A549 (cell line): ENCODE measurements at regions not wholly inside any gene's neighbourhood (a gene's known extent, or its start where the extent isn't known, plus 50 kb on each side); places are given as distances from the start of the nearest gene placed in this dataset.

Experiments
- ATAC-seq, 2 experiments: fragments of 200-7000 bp in 1 of 2; fragments of >200 bp in 1 of 2; cut with Nextera tagmentation in 1 of 2; cut with Tn5 transposase in 1 of 2; 3 replicates each; pipeline versions ENCODE4 v1.8.0 to v1.9.1; 2018 to 2020; ENCODE audit warnings: mild to moderate bottlenecking in 1 of 2, moderate library complexity in 1 of 2
- CTCF ChIA-PET: fragments of 300-600 bp; sonication (Branson Sonifier 250); formaldehyde crosslinking; extraction: SDS; loops from one replicate; lab custom pipeline; 2021; ENCODE audit warnings: antibody characterized with exemption, inconsistent platforms; lab: Yijun Ruan, JAX
- POLR2A ChIA-PET: fragments of 350-600 bp; formaldehyde crosslinking; extraction: SDS; loops from one replicate; lab custom pipeline; 2021; ENCODE audit warnings: antibody characterized with exemption, inconsistent platforms; lab: Yijun Ruan, JAX
- DNase-seq, 2 experiments: peaks; one replicate each; pipeline versions ENCODE4 v3.0.0 to v3.0.0-alpha.2; 2011 to 2016; ENCODE audit warnings: low read depth in 1 of 2, low spot score in 1 of 2
- FAIRE-seq: peaks from 2 replicates; lab custom pipeline; 2011; peaks lifted over from hg19 to GRCh38; lab: Jason Lieb, UNC
- H3K27ac ChIP-seq, 2 experiments: fragments of >200 bp; sonication (Bioruptor Twin); formaldehyde crosslinking; 3 replicates each; pipeline ENCODE4 v1.5.1; 2016 to 2017
- H3K4me1 ChIP-seq: fragments of >200 bp; sonication (Bioruptor Twin); formaldehyde crosslinking; 3 replicates; pipeline ENCODE4 v1.6.1; 2016
- H3K4me2 ChIP-seq: fragments of >200 bp; sonication (Bioruptor Twin); formaldehyde crosslinking; 3 replicates; pipeline ENCODE4 v1.6.1; 2016
- H3K4me3 ChIP-seq: fragments of >200 bp; sonication (Bioruptor Twin); formaldehyde crosslinking; 3 replicates; pipeline ENCODE4 v1.5.1; 2016
- H3K9me3 ChIP-seq: fragments of >200 bp; sonication (Bioruptor Twin); formaldehyde crosslinking; 3 replicates; pipeline ENCODE4 v1.6.1; 2016
- CBX2 ChIP-seq: fragments of 200-600 bp; sonication (generic); IDR thresholded peaks from 2 replicates; pipeline ENCODE4 v1.6.1; 2016; ENCODE audit warnings: low read depth, mild to moderate bottlenecking, borderline replicate concordance
- CBX8 ChIP-seq: fragments of 200-600 bp; sonication (generic); IDR thresholded peaks from 2 replicates; pipeline ENCODE4 v1.6.1; 2016
- CHD4 ChIP-seq: fragments of 200-600 bp; sonication (generic); IDR thresholded peaks from 2 replicates; pipeline ENCODE4 v1.6.1; 2016; ENCODE audit warnings: antibody characterized with exemption, mild to moderate bottlenecking, borderline replicate concordance
- EHMT2 ChIP-seq: fragments of 200-600 bp; sonication (generic); IDR thresholded peaks from 2 replicates; pipeline ENCODE4 v1.6.1; 2016; ENCODE audit warnings: antibody characterized with exemption, low read depth, mild to moderate bottlenecking, moderate library complexity
- EP300 ChIP-seq, 2 experiments: fragments of >200 bp; sonication (Bioruptor Twin); formaldehyde crosslinking; IDR thresholded peaks; 2 replicates in 1 of 2; 3 replicates in 1 of 2; pipeline ENCODE4 v1.6.1; 2016 to 2017
- FOSL2 ChIP-seq, 2 experiments: fragments of 450-650 bp in 1 of 2; fragments of >200 bp in 1 of 2; sonication (Bioruptor Twin) in 1 of 2; formaldehyde crosslinking; IDR thresholded peaks; 2 replicates each; pipeline versions ENCODE4 v1.5.0 to v1.6.1; 2016 to 2020; ENCODE audit warnings: mild to moderate bottlenecking in 1 of 2, moderate library complexity in 1 of 2
- HDAC2 ChIP-seq: fragments of 200-600 bp; sonication (generic); IDR thresholded peaks from 2 replicates; pipeline ENCODE4 v1.6.1; 2016
- HOXA7 ChIP-seq: fragments of 250-450 bp; sonication (Bioruptor Pico); IDR thresholded peaks from 2 replicates; pipeline ENCODE4 v1.5.0; 2020; ENCODE audit warnings: mild to moderate bottlenecking, moderate library complexity
- HOXB13 ChIP-seq: fragments of 250-450 bp; sonication (Bioruptor Pico); IDR thresholded peaks from 2 replicates; pipeline ENCODE4 v1.5.0; 2020; ENCODE audit warnings: low read depth, mild to moderate bottlenecking, moderate library complexity
- HOXB5 ChIP-seq: fragments of 250-450 bp; sonication (Bioruptor Pico); IDR thresholded peaks from 2 replicates; pipeline ENCODE4 v1.5.0; 2020; ENCODE audit warnings: mild to moderate bottlenecking, moderate library complexity
- JUNB ChIP-seq: fragments of >200 bp; sonication (Bioruptor Twin); formaldehyde crosslinking; IDR thresholded peaks from 2 replicates; pipeline ENCODE4 v1.6.1; 2016
- KDM5A ChIP-seq: fragments of 200-600 bp; sonication (generic); IDR thresholded peaks from 2 replicates; pipeline ENCODE4 v1.6.1; 2016; ENCODE audit warnings: antibody characterized with exemption, mild to moderate bottlenecking
- MAFK ChIP-seq: fragments of 450-650 bp; IDR thresholded peaks from 2 replicates; pipeline ENCODE4 v1.6.1; 2014; ENCODE audit not compliant: partially characterized antibody
- MAZ ChIP-seq: fragments of 150-350 bp; IDR thresholded peaks from 2 replicates; pipeline ENCODE4 v1.6.1; 2014; ENCODE audit warnings: antibody characterized with exemption, low read depth, low read length, borderline replicate concordance
- MYC ChIP-seq: IDR thresholded peaks from 2 replicates; pipeline ENCODE4 v1.6.1; 2012; ENCODE audit warnings: mild to moderate bottlenecking, inconsistent platforms, low read length, improper control_type of control experiment, borderline replicate concordance
- NFE2L2 ChIP-seq: fragments of 150-350 bp; conservative IDR thresholded peaks from 2 replicates; pipeline ENCODE4 v1.6.1; 2014; ENCODE audit warnings: low read length
- NR3C1 ChIP-seq: fragments of >200 bp; sonication (Bioruptor Twin); formaldehyde crosslinking; IDR thresholded peaks from 3 replicates; pipeline ENCODE4 v1.6.1; 2017
- POLR2A ChIP-seq: IDR thresholded peaks from 2 replicates; pipeline ENCODE4 v1.6.1; 2012; ENCODE audit warnings: mild to moderate bottlenecking, low read length
- POLR2AphosphoS2 ChIP-seq: conservative IDR thresholded peaks from 2 replicates; pipeline ENCODE4 v1.6.1; 2012; ENCODE audit warnings: low read length, improper control_type of control experiment, inconsistent platforms
- RAD21 ChIP-seq, 2 experiments: fragments of >200 bp in 1 of 2; sonication (Bioruptor Twin) in 1 of 2; formaldehyde crosslinking in 1 of 2; IDR thresholded peaks in 1 of 2; conservative IDR thresholded peaks in 1 of 2; 2 replicates in 1 of 2; 3 replicates in 1 of 2; pipeline ENCODE4 v1.6.1; 2012 to 2018; ENCODE audit warnings: inconsistent platforms in 1 of 2
- RNF2 ChIP-seq: fragments of 200-600 bp; sonication (generic); IDR thresholded peaks from 2 replicates; pipeline ENCODE4 v1.6.1; 2016; ENCODE audit warnings: low read depth, mild to moderate bottlenecking, antibody characterized with exemption, moderate library complexity, borderline replicate concordance
- SREBF2 ChIP-seq: fragments of 450-650 bp; IDR thresholded peaks from 2 replicates; pipeline ENCODE4 v1.6.1; 2014; ENCODE audit warnings: mild to moderate bottlenecking, moderate library complexity
- ZFP36 ChIP-seq: fragments of 450-650 bp; IDR thresholded peaks from 2 replicates; pipeline ENCODE4 v1.6.1; 2014; ENCODE audit warnings: borderline replicate concordance; ENCODE audit not compliant: partially characterized antibody
- WGBS: methylation state at CpG from one replicate; pipeline ENCODE4 v1.1.6; 2017; ENCODE audit errors: missing lambda C conversion rate; 5-methylcytosine and 5-hydroxymethylcytosine counted together
- TF ChIP-seq, protein P1 (sequence below): fragments of 250-450 bp; sonication (Bioruptor Pico); IDR thresholded peaks from 2 replicates; pipeline ENCODE4 v1.5.0; 2021; ENCODE audit warnings: mild to moderate bottlenecking, moderate library complexity, borderline replicate concordance
- TF ChIP-seq, protein P2 (sequence below): fragments of >200 bp; sonication (Bioruptor Twin); formaldehyde crosslinking; IDR thresholded peaks from 3 replicates; pipeline ENCODE4 v1.6.1; 2016
- TF ChIP-seq, protein P3 (sequence below): IDR thresholded peaks from 2 replicates; pipeline ENCODE4 v1.6.1; 2012
- TF ChIP-seq, protein P4 (sequence below): IDR thresholded peaks from 2 replicates; pipeline ENCODE4 v1.6.1; 2012; ENCODE audit warnings: low read depth, borderline replicate concordance
- TF ChIP-seq, protein P5 (sequence below): fragments of >200 bp; sonication (Bioruptor Twin); formaldehyde crosslinking; IDR thresholded peaks from 3 replicates; pipeline ENCODE4 v1.5.1; 2016
- TF ChIP-seq, protein P6 (sequence below): IDR thresholded peaks from 2 replicates; pipeline ENCODE4 v1.6.1; 2012

DNA sequence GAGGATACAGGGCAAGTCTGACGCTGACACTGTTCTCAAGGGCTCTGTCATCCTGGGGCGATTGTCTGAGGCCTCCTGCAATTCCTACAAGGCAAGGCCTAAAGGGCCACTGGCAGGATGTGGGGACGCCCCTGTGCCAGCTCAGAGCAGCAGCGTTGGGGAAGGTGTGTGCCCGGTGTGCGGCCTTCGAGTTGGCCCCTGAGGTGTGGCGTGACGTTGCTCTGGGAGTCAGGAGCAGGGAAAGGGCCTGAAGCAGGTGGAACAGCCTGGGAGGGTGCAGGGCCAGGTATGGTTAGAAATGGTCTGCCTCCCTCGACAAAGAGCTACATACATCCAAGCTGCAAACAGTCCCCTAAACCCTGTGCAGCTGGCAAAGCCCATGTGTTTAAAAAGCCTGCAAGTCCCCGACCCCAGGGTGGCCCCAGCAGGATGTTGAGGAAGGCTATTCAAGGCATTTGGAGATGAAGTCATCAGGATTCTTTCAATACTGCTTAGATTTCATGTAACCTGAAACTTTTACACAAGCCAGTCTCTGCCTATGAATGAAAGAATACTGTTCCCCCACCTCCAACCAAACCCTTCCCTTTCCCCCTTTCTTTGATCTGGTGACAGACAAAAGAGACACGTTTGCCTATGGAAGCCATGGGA, 142.5 kb upstream of the TNS3 start:
- ChIA-PET CTCF (interaction anchor here (1.0 to 1.3 kb wide), 2 partner anchors 18 to 61 kb away, joined by 3 read pairs; no protein-coding TSS in a partner anchor), POLR2A (no interaction called here)
- 79% methylated on average over 12 of the region's 12 CpGs for WGBS
- H3K4me1 ChIP-seq, result peaks cover 17% of the 10 kb centered on the region
- ATAC-seq (peak in 1 of 2 experiments; percentile 34; a peak in 2 of 6 replicates), FAIRE-seq (no peak), DNase-seq (peak in 1 of 2 experiments; percentile 22)
- peak overlapping the region; percentile 45 to 72; a peak in 4 of 6 replicates for H3K27ac ChIP-seq
- H3K4me3 ChIP-seq, result no peak overlapping the region
- TF ChIP-seq NFE2L2 (no peak), RAD21 (conservative IDR thresholded peaks at IDR 0.05 in 1 of 2, IDR thresholded peaks at IDR 0.05 in 1 of 2) (no peak), HOXB13 (CRISPR knock-in tag) (no peak), CBX2 (no peak), CHD4 (no peak), POLR2A (no peak), POLR2AphosphoS2 (no peak), HOXB5 (CRISPR knock-in tag) (no peak), MAFK (no peak), JUNB (no peak), HOXA7 (CRISPR knock-in tag) (no peak), EP300 (IDR thresholded peaks at IDR 0.05) (no peak), RNF2 (no peak), MYC (no peak), ZFP36 (no peak)
- TF ChIP-seq, protein P1, sequence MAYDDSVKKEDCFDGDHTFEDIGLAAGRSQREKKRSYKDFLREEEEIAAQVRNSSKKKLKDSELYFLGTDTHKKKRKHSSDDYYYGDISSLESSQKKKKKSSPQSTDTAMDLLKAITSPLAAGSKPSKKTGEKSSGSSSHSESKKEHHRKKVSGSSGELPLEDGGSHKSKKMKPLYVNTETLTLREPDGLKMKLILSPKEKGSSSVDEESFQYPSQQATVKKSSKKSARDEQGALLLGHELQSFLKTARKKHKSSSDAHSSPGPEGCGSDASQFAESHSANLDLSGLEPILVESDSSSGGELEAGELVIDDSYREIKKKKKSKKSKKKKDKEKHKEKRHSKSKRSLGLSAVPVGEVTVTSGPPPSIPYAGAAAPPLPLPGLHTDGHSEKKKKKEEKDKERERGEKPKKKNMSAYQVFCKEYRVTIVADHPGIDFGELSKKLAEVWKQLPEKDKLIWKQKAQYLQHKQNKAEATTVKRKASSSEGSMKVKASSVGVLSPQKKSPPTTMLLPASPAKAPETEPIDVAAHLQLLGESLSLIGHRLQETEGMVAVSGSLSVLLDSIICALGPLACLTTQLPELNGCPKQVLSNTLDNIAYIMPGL, result no peak
- TF ChIP-seq, protein P2, sequence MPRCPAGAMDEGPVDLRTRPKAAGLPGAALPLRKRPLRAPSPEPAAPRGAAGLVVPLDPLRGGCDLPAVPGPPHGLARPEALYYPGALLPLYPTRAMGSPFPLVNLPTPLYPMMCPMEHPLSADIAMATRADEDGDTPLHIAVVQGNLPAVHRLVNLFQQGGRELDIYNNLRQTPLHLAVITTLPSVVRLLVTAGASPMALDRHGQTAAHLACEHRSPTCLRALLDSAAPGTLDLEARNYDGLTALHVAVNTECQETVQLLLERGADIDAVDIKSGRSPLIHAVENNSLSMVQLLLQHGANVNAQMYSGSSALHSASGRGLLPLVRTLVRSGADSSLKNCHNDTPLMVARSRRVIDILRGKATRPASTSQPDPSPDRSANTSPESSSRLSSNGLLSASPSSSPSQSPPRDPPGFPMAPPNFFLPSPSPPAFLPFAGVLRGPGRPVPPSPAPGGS, result no peak
- TF ChIP-seq, protein P3, sequence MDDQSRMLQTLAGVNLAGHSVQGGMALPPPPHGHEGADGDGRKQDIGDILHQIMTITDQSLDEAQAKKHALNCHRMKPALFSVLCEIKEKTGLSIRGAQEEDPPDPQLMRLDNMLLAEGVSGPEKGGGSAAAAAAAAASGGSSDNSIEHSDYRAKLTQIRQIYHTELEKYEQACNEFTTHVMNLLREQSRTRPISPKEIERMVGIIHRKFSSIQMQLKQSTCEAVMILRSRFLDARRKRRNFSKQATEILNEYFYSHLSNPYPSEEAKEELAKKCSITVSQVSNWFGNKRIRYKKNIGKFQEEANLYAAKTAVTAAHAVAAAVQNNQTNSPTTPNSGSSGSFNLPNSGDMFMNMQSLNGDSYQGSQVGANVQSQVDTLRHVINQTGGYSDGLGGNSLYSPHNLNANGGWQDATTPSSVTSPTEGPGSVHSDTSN, result no peak
- TF ChIP-seq, protein P4, sequence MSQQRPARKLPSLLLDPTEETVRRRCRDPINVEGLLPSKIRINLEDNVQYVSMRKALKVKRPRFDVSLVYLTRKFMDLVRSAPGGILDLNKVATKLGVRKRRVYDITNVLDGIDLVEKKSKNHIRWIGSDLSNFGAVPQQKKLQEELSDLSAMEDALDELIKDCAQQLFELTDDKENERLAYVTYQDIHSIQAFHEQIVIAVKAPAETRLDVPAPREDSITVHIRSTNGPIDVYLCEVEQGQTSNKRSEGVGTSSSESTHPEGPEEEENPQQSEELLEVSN, result no peak
- TF ChIP-seq, protein P5, sequence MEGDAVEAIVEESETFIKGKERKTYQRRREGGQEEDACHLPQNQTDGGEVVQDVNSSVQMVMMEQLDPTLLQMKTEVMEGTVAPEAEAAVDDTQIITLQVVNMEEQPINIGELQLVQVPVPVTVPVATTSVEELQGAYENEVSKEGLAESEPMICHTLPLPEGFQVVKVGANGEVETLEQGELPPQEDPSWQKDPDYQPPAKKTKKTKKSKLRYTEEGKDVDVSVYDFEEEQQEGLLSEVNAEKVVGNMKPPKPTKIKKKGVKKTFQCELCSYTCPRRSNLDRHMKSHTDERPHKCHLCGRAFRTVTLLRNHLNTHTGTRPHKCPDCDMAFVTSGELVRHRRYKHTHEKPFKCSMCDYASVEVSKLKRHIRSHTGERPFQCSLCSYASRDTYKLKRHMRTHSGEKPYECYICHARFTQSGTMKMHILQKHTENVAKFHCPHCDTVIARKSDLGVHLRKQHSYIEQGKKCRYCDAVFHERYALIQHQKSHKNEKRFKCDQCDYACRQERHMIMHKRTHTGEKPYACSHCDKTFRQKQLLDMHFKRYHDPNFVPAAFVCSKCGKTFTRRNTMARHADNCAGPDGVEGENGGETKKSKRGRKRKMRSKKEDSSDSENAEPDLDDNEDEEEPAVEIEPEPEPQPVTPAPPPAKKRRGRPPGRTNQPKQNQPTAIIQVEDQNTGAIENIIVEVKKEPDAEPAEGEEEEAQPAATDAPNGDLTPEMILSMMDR, result no peak
- H3K4me2 ChIP-seq, result peak overlapping the region; percentile 29
- H3K9me3 ChIP-seq, result no peaks in the 10 kb centered on the region

DNA sequence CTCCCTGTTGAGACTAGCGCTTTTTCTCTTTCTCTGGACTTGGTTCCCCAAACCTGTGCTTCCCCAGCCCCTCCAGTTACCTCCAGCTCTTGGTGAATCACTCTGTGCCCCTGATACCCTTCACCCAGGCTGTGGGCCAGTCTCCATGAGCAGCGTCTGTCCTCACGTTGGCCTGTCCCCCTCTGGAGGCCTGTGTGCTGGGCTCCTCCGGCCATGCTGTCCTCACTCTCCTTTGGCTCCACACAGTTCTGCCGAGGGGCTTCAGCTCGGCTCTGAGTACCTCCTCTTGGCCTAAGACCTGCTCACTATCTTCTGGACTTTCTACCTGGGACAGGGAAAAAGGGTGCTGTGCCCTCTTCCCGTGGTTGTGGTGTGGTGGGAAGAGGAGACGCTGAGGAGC, 140.2 kb upstream of the TNS3 start:
- H3K4me2 ChIP-seq, result no peak overlapping the region
- TF ChIP-seq HDAC2 (no peak), SREBF2 (no peak), MAFK (no peak), FOSL2 (IDR thresholded peaks at IDR 0.05) (no peak), FOSL2 (CRISPR knock-in tag; IDR thresholded peaks at IDR 0.05) (no peak), MAZ (no peak), CHD4 (no peak), CBX2 (no peak), CBX8 (no peak), RAD21 (conservative IDR thresholded peaks at IDR 0.05 in 1 of 2, IDR thresholded peaks at IDR 0.05 in 1 of 2) (no peak), EHMT2 (no peak), NFE2L2 (no peak), NR3C1 (no peak), HOXA7 (CRISPR knock-in tag) (no peak), KDM5A (no peak)
- TF ChIP-seq, protein P6, sequence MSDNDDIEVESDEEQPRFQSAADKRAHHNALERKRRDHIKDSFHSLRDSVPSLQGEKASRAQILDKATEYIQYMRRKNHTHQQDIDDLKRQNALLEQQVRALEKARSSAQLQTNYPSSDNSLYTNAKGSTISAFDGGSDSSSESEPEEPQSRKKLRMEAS, result no peak
- WGBS, result 91% methylated on average over 8 of the region's 8 CpGs
- ATAC-seq, result no peak
- no peak for DNase-seq
- no peaks in the 10 kb centered on the region for H3K9me3 ChIP-seq
- peak overlapping the region in 1 of 2 experiments; percentile 45; a peak in 3 of 6 replicates for H3K27ac ChIP-seq
- H3K4me3 ChIP-seq, result no peak overlapping the region
- POLR2A ChIA-PET, result no interaction called here
- H3K4me1 ChIP-seq, result peaks cover 17% of the 10 kb centered on the region
- CTCF ChIA-PET, result no interaction called here
- FAIRE-seq, result no peak
